ENCODE measurements at regions not wholly inside any gene's neighbourhood (a gene's known extent, or its start where the extent isn't known, plus 50 kb on each side); places are given as distances from the start of the nearest gene placed in this dataset.

DNA sequence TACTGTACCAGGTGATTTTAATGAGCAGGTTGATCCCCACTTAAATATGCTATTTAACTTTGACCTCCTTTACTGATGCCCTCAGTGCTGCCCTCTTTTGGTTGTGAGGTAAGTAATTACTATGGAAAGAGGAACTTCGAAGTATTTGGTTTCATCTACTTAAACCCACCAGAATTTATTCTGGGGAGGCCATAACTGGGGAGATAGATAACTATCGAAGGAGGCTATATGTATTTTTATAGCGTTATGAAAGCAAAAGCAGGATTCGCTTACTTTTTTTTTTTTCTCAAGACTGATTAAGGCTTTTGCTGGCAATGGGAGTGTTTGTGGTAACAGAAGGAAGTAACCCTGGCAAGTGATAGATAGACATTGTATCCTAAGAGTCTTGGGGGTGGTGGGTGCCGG, 168.9 kb upstream of the CENPW start:
- TF ChIP-seq, protein P1, sequence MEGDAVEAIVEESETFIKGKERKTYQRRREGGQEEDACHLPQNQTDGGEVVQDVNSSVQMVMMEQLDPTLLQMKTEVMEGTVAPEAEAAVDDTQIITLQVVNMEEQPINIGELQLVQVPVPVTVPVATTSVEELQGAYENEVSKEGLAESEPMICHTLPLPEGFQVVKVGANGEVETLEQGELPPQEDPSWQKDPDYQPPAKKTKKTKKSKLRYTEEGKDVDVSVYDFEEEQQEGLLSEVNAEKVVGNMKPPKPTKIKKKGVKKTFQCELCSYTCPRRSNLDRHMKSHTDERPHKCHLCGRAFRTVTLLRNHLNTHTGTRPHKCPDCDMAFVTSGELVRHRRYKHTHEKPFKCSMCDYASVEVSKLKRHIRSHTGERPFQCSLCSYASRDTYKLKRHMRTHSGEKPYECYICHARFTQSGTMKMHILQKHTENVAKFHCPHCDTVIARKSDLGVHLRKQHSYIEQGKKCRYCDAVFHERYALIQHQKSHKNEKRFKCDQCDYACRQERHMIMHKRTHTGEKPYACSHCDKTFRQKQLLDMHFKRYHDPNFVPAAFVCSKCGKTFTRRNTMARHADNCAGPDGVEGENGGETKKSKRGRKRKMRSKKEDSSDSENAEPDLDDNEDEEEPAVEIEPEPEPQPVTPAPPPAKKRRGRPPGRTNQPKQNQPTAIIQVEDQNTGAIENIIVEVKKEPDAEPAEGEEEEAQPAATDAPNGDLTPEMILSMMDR (IDR thresholded peaks at IDR 0.05; ENCODE audit: insufficient read depth, low read depth, low read length) = peak; percentile 47
- TF ChIP-seq EZH2 (IDR thresholded peaks at IDR 0.05; ENCODE audit: insufficient read depth, low read length) = no peak
